Fibroblast of pulmonary artery (primary cell): ENCODE measurements at regions not wholly inside any gene's neighbourhood (a gene's known extent, or its start where the extent isn't known, plus 50 kb on each side); places are given as distances from the start of the nearest gene placed in this dataset.

Experiments
- DNase-seq: peaks from one replicate; pipeline ENCODE4 v3.0.0-alpha.2; 2010; ENCODE audit warnings: low read depth
- H3K4me3 ChIP-seq: replicated peaks from 2 replicates; pipeline ENCODE4 v1.5.1; 2011; ENCODE audit warnings: low read depth, mild to moderate bottlenecking, control low read depth, low read length, moderate library complexity
- CTCF ChIP-seq: IDR thresholded peaks from 2 replicates; pipeline ENCODE4 v1.5.1; 2011; ENCODE audit warnings: mild to moderate bottlenecking, control low read depth, low read length, inconsistent platforms; ENCODE audit errors: missing control alignments

- no peak overlapping the region for H3K4me3 ChIP-seq
- no peak for DNase-seq
- no peak for TF ChIP-seq CTCF
Observed at GRCh38 chr3:59137415-59137814, 87.6 kb upstream of the CFAP20DC start.

GRCh38 chr3:59136081-59136480, 86.3 kb upstream of the CFAP20DC start:
- no peak for DNase-seq
- H3K4me3 ChIP-seq, result no peak overlapping the region
- TF ChIP-seq CTCF, result no peak

GRCh38 chr3:59135096-59135495, 85.3 kb upstream of the CFAP20DC start:
- no peak for TF ChIP-seq CTCF
- no peak for DNase-seq
- H3K4me3 ChIP-seq, result no peak overlapping the region

GRCh38 chr3:59133311-59133710, 83.5 kb upstream of the CFAP20DC start:
- TF ChIP-seq CTCF, result no peak
- no peak overlapping the region for H3K4me3 ChIP-seq
- no peak for DNase-seq

GRCh38 chr3:59131016-59131766, 81.4 kb upstream of the CFAP20DC start:
- no peak for DNase-seq
- no peak overlapping the region for H3K4me3 ChIP-seq
- no peak for TF ChIP-seq CTCF

GRCh38 chr3:59128685-59129084, 78.9 kb upstream of the CFAP20DC start:
- no peak overlapping the region for H3K4me3 ChIP-seq
- DNase-seq, result no peak
- no peak for TF ChIP-seq CTCF

- no peak for TF ChIP-seq CTCF
- peak; percentile 40 for DNase-seq
Observed at GRCh38 chr3:59127071-59127470, 77.2 kb upstream of the CFAP20DC start.

More at GRCh38 chr3:59127071-59127470, 77.2 kb upstream of the CFAP20DC start:
- H3K4me3 ChIP-seq, result no peak overlapping the region
